ENCODE measurements at regions not wholly inside any gene's neighbourhood (a gene's known extent, or its start where the extent isn't known, plus 50 kb on each side); places are given as distances from the start of the nearest gene placed in this dataset.

DNA sequence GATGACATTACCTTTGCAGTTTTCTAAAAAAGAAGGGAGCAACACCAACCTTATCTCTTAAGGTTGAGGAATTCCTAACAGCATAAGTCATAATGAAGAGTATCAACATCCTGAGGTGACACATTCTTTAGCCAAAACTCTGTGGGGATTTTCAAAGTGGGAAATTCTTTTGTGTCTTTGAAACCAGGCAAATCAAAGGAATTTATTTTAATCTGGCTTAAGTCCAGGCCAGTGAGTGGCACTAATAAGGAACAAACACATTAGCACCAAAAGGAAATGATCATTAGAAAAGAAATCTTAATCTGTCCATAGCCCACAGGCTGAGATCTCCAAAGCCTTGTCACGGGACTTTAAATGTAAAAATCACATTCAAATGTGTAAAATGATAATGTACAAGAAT, 110.1 kb downstream of the LARP7 start:
- TF ChIP-seq CTCF (conservative IDR thresholded peaks at IDR 0.05): no peak
- no peak for DNase-seq

More for the DNA sequence above, 110.1 kb downstream of the LARP7 start:
- H3K4ac ChIP-seq (ENCODE audit: low read depth, low read length): no peak overlapping the region
- no peak overlapping the region for H2AK5ac ChIP-seq (ENCODE audit: insufficient read length, low read length)
- peaks cover 6 to 27% (median 21%) of the 10 kb centered on the region in 3 experiments; a peak in 6 of 7 replicates for H3K36me3 Mint-ChIP-seq (ENCODE audit: insufficient read depth in 1 of 3, low read depth in 3 of 3)
- H2BK5ac ChIP-seq (ENCODE audit: insufficient read length, low read length): no peak overlapping the region
- H3K18ac ChIP-seq (ENCODE audit: insufficient read length, low read depth, low read length): no peak overlapping the region
- no peak overlapping the region for H3K14ac ChIP-seq (ENCODE audit: insufficient read depth, low read length)
- H3K79me1 ChIP-seq (ENCODE audit: insufficient read depth, low read depth, low read length, poor library complexity, severe bottlenecking): no peaks in the 10 kb centered on the region
- H4K8ac ChIP-seq (replicated peaks; ENCODE audit: insufficient read length, low read depth, low read length): no peak overlapping the region
- H3K4me1 ChIP-seq (ENCODE audit: insufficient read depth, low read length): peaks cover 5% of the 10 kb centered on the region; the same call in 1 of the 2 replicates
- H4K20me1 ChIP-seq (ENCODE audit: control insufficient read depth, insufficient read depth, insufficient read length): no peaks in the 10 kb centered on the region
- no peak overlapping the region for H3K23ac ChIP-seq (ENCODE audit: insufficient read length, low read depth, low read length)
- no CpG with 5 or more reads among the region's 1 CpG for WGBS (ENCODE audit: extremely low coverage, insufficient read length, low lambda C conversion rate)
- H3K79me2 ChIP-seq (ENCODE audit: insufficient read depth, low read length): 0 out of 2 replicates have a peak, but pooled peaks cover 2% of the 10 kb centered on the region
- H3K23me2 ChIP-seq (ENCODE audit: insufficient read length, low read depth, low read length, poor library complexity, severe bottlenecking): no peaks in the 10 kb centered on the region
- H3K27ac Mint-ChIP-seq: peak overlapping the region; percentile 94 to 100 (median 100)
- no peak overlapping the region for H2BK120ac ChIP-seq (ENCODE audit: low read depth, low read length, poor library complexity, severe bottlenecking)
- H2BK12ac ChIP-seq (ENCODE audit: insufficient read length, low read depth, low read length): no peak overlapping the region
- no peak overlapping the region for H2AFZ ChIP-seq (ENCODE audit: low read length)
- H3K56ac ChIP-seq (ENCODE audit: insufficient read length, low read depth, low read length): no peak overlapping the region
- H2BK15ac ChIP-seq (ENCODE audit: low read depth, low read length): no peak overlapping the region
- H3K4me2 ChIP-seq (ENCODE audit: insufficient read depth, insufficient read length, low read length): no peak overlapping the region
- no peak overlapping the region for H4K91ac ChIP-seq (ENCODE audit: insufficient read length, low read depth, low read length)
- no peak overlapping the region for H3T11ph ChIP-seq (ENCODE audit: low read length)
- H4K5ac ChIP-seq (ENCODE audit: insufficient read length, low read depth, low read length): no peak overlapping the region
- H3K9me3 Mint-ChIP-seq: no peaks in the 10 kb centered on the region
- H3K9ac ChIP-seq (ENCODE audit: extremely low read depth, insufficient read length, low read length): no peak overlapping the region
- H3K9me3 ChIP-seq (ENCODE audit: control insufficient read depth, low read depth, low read length): no peaks in the 10 kb centered on the region
- no peak overlapping the region for H2BK20ac ChIP-seq (ENCODE audit: low read depth, low read length, poor library complexity, severe bottlenecking)
- H3K27me3 ChIP-seq (ENCODE audit: insufficient read depth, low read length): no peaks in the 10 kb centered on the region
- H3K27me3 Mint-ChIP-seq (ENCODE audit: low read depth): no peaks in the 10 kb centered on the region
- H3K4me3 Mint-ChIP-seq: peak overlapping the region; percentile 29 to 69; a peak in 3 of 5 replicates
- H3K4me1 Mint-ChIP-seq: peaks cover 47 to 57% of the 10 kb centered on the region in 2 experiments
- peak overlapping the region; percentile 97 for H3K27ac ChIP-seq (ENCODE audit: insufficient read length, low read depth, low read length)

Data from H9 (cell line).